ENCODE measurements at regions not wholly inside any gene's neighbourhood (a gene's known extent, or its start where the extent isn't known, plus 50 kb on each side); places are given as distances from the start of the nearest gene placed in this dataset.
"Not testable (repeated sequence)": the region's sequence is repeated elsewhere in the genome, so short reads cannot be mapped to it uniquely, and the experiment has no call there.

GRCh38 chr3:177906126-177906511 is 630.1 kb upstream of the KCNMB2 start:
- no peaks in the 10 kb centered on the region for H3K36me3 ChIP-seq (replicated peaks in 1 of 2)
- peak overlapping the region in 4 of 5 donors; percentile 63 to 83 (median 72) for H3K27ac ChIP-seq
- H3K27me3 ChIP-seq, result no peaks in the 10 kb centered on the region
- H3K9me3 ChIP-seq (replicated peaks in 1 of 3), result no peaks in the 10 kb centered on the region
- intact Hi-C loops (cut with DNase I), result no loop called here
- no peak overlapping the region for H3K4me3 ChIP-seq
- peaks cover 23 to 28% of the 10 kb centered on the region in 2 donors for H3K4me1 ChIP-seq (replicated peaks in 1 of 2)
- DNase-seq, result peak in 6 of 7 donors; percentile 31 to 75 (median 54)
- WGBS, 4 donors, result 34 to 46% (median 45%) methylated on average over 4 of the region's 4 CpGs
- peak in 1 of 2 donors; percentile 14 for TF ChIP-seq POLR2A (IDR thresholded peaks at IDR 0.05)
- TF ChIP-seq CTCF (IDR thresholded peaks at IDR 0.05), result peak in 4 of 6 experiments; percentile 28 to 48 (median 40)

GRCh38 chr3:177906578-177907229 is 629.5 kb upstream of the KCNMB2 start:
- H3K36me3 ChIP-seq (replicated peaks in 1 of 2), result no peaks in the 10 kb centered on the region
- H3K27ac ChIP-seq, result peak overlapping the region in 4 of 5 donors; percentile 37 to 83 (median 68)
- no peaks in the 10 kb centered on the region for H3K27me3 ChIP-seq
- 75 to 83% (median 80%) methylated on average over 5 of the region's 5 CpGs for WGBS, 4 donors
- H3K4me1 ChIP-seq (replicated peaks in 1 of 2), result peaks cover 23 to 28% of the 10 kb centered on the region in 2 donors
- TF ChIP-seq CTCF (IDR thresholded peaks at IDR 0.05), result no peak
- TF ChIP-seq POLR2A (IDR thresholded peaks at IDR 0.05), result no peak
- no peaks in the 10 kb centered on the region for H3K9me3 ChIP-seq (replicated peaks in 1 of 3)
- H3K4me3 ChIP-seq, result no peak overlapping the region
- intact Hi-C loops (cut with DNase I), result no loop called here
- DNase-seq, result no peak

- H3K4me1 ChIP-seq (replicated peaks in 1 of 2), result peaks cover 21 to 22% of the 10 kb centered on the region in 2 donors
- WGBS, 4 donors, result 93 to 98% (median 97%) methylated on average over 6 of the region's 6 CpGs
- H3K27ac ChIP-seq; H3K27me3 ChIP-seq; H3K9me3 ChIP-seq (replicated peaks in 1 of 3); H3K4me3 ChIP-seq; H3K36me3 ChIP-seq (replicated peaks in 1 of 2); intact Hi-C loops (cut with DNase I); DNase-seq: not testable (repeated sequence)
These were observed 626.7 kb upstream of the KCNMB2 start for GRCh38 chr3:177909530-177909929.

- no peak overlapping the region for H3K27ac ChIP-seq
- no peaks in the 10 kb centered on the region for H3K9me3 ChIP-seq (replicated peaks in 1 of 3)
- no peak overlapping the region for H3K4me3 ChIP-seq
- no peaks in the 10 kb centered on the region for H3K27me3 ChIP-seq
- intact Hi-C loops (cut with DNase I), result no loop called here
- TF ChIP-seq POLR2A (IDR thresholded peaks at IDR 0.05), result no peak
- TF ChIP-seq CTCF (IDR thresholded peaks at IDR 0.05), result no peak
- WGBS, 4 donors, result 93 to 97% (median 96%) methylated on average over 4 to 10 of the region's 10 CpGs
- no peaks in the 10 kb centered on the region for H3K36me3 ChIP-seq (replicated peaks in 1 of 2)
- DNase-seq, result no peak
- no peaks in the 10 kb centered on the region for H3K4me1 ChIP-seq (replicated peaks in 1 of 2)
These were observed 622.0 kb upstream of the KCNMB2 start for GRCh38 chr3:177914224-177914623.

GRCh38 chr3:177916461-177916860 is 619.8 kb upstream of the KCNMB2 start:
- no peaks in the 10 kb centered on the region for H3K27me3 ChIP-seq
- intact Hi-C loops (cut with DNase I), result no loop called here
- H3K36me3 ChIP-seq (replicated peaks in 1 of 2), result no peaks in the 10 kb centered on the region
- H3K9me3 ChIP-seq (replicated peaks in 1 of 3), result no peaks in the 10 kb centered on the region
- DNase-seq, result no peak
- H3K4me3 ChIP-seq, result no peak overlapping the region
- TF ChIP-seq CTCF (IDR thresholded peaks at IDR 0.05) (no peak), POLR2A (IDR thresholded peaks at IDR 0.05) (no peak)
- H3K4me1 ChIP-seq (replicated peaks in 1 of 2), result no peaks in the 10 kb centered on the region
- WGBS, 4 donors, result 43 to 64% (median 52%) methylated on average over 1 of the region's 1 CpG
- H3K27ac ChIP-seq, result no peak overlapping the region

All from adrenal gland (tissue), 9 donors.